Tibial artery (tissue), 4 donors: ENCODE measurements at regions not wholly inside any gene's neighbourhood (a gene's known extent, or its start where the extent isn't known, plus 50 kb on each side); places are given as distances from the start of the nearest gene placed in this dataset.
"Not testable (repeated sequence)": the region's sequence is repeated elsewhere in the genome, so short reads cannot be mapped to it uniquely, and the experiment has no call there.

Source experiments
- DNase-seq, 2 donors: peaks; one replicate each; pipeline ENCODE4 v3.0.0-alpha.2; 2019
- H3K27ac ChIP-seq, 2 donors: fragments of 200-600 bp; sonication (generic) in 1 of 2; 1 replicate in 1 of 2; 2 replicates in 1 of 2; pipeline ENCODE4 v1.5.1; 2018 to 2019; ENCODE audit warnings: mild to moderate bottlenecking in 1 of 2
- H3K27me3 ChIP-seq, 2 donors: fragments of 200-600 bp; sonication (generic) in 1 of 2; one replicate each; pipeline versions ENCODE4 v1.5.1 to v1.6.0; 2016 to 2019
- H3K36me3 ChIP-seq, 3 donors: fragments of 200-600 bp; sonication (generic) in 2 of 3; one replicate each; pipeline ENCODE4 v1.5.1; 2016 to 2019; ENCODE audit warnings: mild to moderate bottlenecking in 2 of 3
- H3K4me1 ChIP-seq, 4 donors: fragments of 200-600 bp; sonication (generic) in 2 of 4; 1 replicate in 3 of 4; 2 replicates in 1 of 4; pipeline ENCODE4 v1.5.1; 2016 to 2019
- H3K4me3 ChIP-seq, 2 donors: fragments of 200-600 bp; sonication (generic) in 1 of 2; 1 replicate in 1 of 2; 2 replicates in 1 of 2; pipeline ENCODE4 v1.5.1; 2018 to 2019; ENCODE audit warnings: mild to moderate bottlenecking in 2 of 2
- H3K9me3 ChIP-seq, 3 donors: fragments of 200-600 bp; sonication (generic) in 1 of 3; one replicate each; pipeline ENCODE4 v1.5.1; 2016 to 2019
- CTCF ChIP-seq, 2 experiments: fragments of 200-600 bp in 1 of 2; fragments of 450-650 bp in 1 of 2; IDR thresholded peaks; one replicate each; pipeline ENCODE4 v1.5.1; 2017 to 2019; ENCODE audit warnings: antibody characterized with exemption in 2 of 2, mild to moderate bottlenecking in 1 of 2, moderate library complexity in 1 of 2
- intact Hi-C: fragments of 100-400 bp; cut with DNase I; formaldehyde crosslinking; loops from one replicate; pipeline ENCODE4 v1.15.0; 2023; ENCODE audit warnings: low total_unique reads

DNA sequence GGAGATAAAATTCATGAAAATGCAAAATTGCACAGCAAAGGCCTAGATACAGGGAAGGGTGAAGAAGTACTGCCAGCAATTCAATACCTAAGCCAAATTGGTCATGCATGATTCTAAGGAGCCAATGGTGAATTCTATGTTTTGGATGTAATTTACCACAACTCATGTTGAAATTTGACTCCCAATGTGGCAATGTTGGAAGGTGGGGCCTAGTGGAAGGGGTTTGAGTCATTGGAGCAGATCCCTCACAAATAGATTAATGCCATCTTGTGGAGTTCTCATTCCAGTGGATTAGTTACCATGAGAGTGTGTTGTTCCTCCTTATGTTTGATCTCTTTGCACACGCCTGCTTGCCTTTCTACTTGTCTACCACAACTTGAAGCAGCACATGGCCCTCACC is 194.0 kb upstream of the ALG10 start:
- no peak for DNase-seq
- intact Hi-C loops = no loop called here
- no peak for TF ChIP-seq CTCF (IDR thresholded peaks at IDR 0.05)
- Histone ChIP-seq H3K27ac (no peak overlapping the region), H3K36me3 (no peaks in the 10 kb centered on the region), H3K4me3 (no peak overlapping the region), H3K27me3 (no peaks in the 10 kb centered on the region), H3K9me3 (no peaks in the 10 kb centered on the region), H3K4me1 (no peaks in the 10 kb centered on the region)

DNA sequence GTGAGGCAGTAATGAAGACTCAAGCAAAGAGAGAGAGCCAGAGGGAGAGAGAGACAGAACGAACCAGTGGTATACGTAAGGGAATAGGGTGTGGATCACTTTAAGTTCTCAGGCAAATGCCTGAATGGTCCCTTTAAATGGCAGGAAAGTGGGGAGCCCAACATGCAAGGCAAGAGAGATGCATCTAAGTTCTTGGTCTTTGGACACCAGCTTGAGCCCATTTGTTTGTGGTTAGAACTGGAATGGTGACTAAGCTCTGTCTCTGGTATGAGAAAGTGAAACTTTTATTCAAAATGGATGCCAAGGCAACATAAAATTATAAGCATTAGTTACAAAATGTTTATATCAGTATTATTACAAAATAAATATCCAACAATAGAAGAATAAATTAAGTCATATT is 192.2 kb upstream of the ALG10 start:
- no peak for DNase-seq
- no peak for TF ChIP-seq CTCF (IDR thresholded peaks at IDR 0.05)
- H3K4me3 ChIP-seq = no peak overlapping the region
- no peaks in the 10 kb centered on the region for H3K27me3 ChIP-seq
- no peak overlapping the region for H3K27ac ChIP-seq
- intact Hi-C loops = no loop called here
- no peaks in the 10 kb centered on the region for H3K36me3 ChIP-seq
- no peaks in the 10 kb centered on the region for H3K9me3 ChIP-seq
- no peaks in the 10 kb centered on the region for H3K4me1 ChIP-seq

GRCh38 chr12:33832900-33833299 is 189.4 kb upstream of the ALG10 start:
- Histone ChIP-seq H3K4me1 (no peaks in the 10 kb centered on the region), H3K9me3 (no peaks in the 10 kb centered on the region), H3K27me3 (no peaks in the 10 kb centered on the region), H3K36me3 (no peaks in the 10 kb centered on the region), H3K27ac (no peak overlapping the region), H3K4me3 (no peak overlapping the region)
- no peak for DNase-seq
- no peak for TF ChIP-seq CTCF (IDR thresholded peaks at IDR 0.05)
- intact Hi-C loops = no loop called here

DNA sequence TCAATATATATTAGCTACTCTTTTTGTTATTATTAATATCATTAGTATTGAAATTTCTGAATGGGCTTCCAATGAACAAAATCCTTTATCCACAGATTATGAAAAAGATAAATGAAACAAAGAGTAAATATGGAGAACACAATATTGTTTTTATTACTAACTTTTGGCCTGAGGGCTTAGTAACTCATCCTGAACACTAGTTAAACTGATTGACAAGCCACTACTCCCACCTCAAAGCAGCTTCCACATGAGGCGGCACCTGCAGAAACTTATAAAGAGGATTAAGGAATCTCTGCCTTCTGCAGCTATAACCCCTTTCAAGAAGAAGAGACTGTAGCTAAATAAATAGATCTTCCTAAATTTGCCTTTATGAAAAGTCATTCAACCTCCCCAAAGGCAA is 187.6 kb upstream of the ALG10 start:
- Histone ChIP-seq H3K9me3 (no peaks in the 10 kb centered on the region), H3K4me1 (no peaks in the 10 kb centered on the region), H3K27ac (no peak overlapping the region), H3K4me3 (no peak overlapping the region), H3K27me3 (no peaks in the 10 kb centered on the region), H3K36me3 (no peaks in the 10 kb centered on the region)
- no peak for DNase-seq
- TF ChIP-seq CTCF (IDR thresholded peaks at IDR 0.05) = no peak
- intact Hi-C loops = no loop called here

DNA sequence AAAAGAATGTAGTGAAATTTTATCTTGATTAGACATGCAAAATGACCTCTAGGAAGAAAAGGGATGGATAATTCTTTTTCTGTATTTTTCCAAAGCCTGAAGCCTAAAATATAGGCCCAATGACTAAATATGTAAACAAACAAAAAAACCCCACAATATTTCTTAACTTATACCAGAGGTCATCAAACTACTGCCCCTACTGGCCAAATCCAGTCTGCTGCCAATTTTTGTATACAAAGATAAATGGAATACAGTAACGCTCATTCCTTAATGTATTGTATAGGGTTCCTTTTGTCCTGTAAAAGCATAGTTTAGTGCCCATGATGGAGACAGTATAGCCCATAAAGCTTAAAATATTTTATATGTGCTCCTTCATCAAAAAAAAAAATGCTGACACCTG is 145.7 kb upstream of the ALG10 start:
- no peaks in the 10 kb centered on the region for H3K36me3 ChIP-seq
- TF ChIP-seq CTCF (IDR thresholded peaks at IDR 0.05) = no peak

GRCh38 chr12:33892425-33892824 is 129.9 kb upstream of the ALG10 start:
- no peak for DNase-seq
- H3K27ac ChIP-seq = no peak overlapping the region
- H3K36me3 ChIP-seq = no peaks in the 10 kb centered on the region
- no peak for TF ChIP-seq CTCF (IDR thresholded peaks at IDR 0.05)
- intact Hi-C loops = no loop called here
- no peak overlapping the region for H3K4me3 ChIP-seq
- no peaks in the 10 kb centered on the region for H3K27me3 ChIP-seq
- no peaks in the 10 kb centered on the region for H3K9me3 ChIP-seq
- H3K4me1 ChIP-seq = no peaks in the 10 kb centered on the region

More for the DNA sequence above, 145.7 kb upstream of the ALG10 start:
- H3K4me3 ChIP-seq = no peak overlapping the region
- H3K27me3 ChIP-seq = no peaks in the 10 kb centered on the region
- no peak overlapping the region for H3K27ac ChIP-seq
- H3K4me1 ChIP-seq = no peaks in the 10 kb centered on the region
- H3K9me3 ChIP-seq = peaks cover 0 to 8% (median 8%) of the 10 kb centered on the region in 3 donors
- no peak for DNase-seq
- intact Hi-C loops = no loop called here

- H3K9me3 ChIP-seq, H3K4me1 ChIP-seq, H3K36me3 ChIP-seq, H3K4me3 ChIP-seq, DNase-seq, intact Hi-C loops, H3K27ac ChIP-seq, H3K27me3 ChIP-seq: not testable (repeated sequence)
Observed at GRCh38 chr12:33920460-33920859, 101.8 kb upstream of the ALG10 start.
